ENCODE measurements at regions not wholly inside any gene's neighbourhood (a gene's known extent, or its start where the extent isn't known, plus 50 kb on each side); places are given as distances from the start of the nearest gene placed in this dataset.

GRCh38 chr2:35931626-35932025 lies 424.0 kb upstream of the CRIM1 start:
- DNase-seq (ENCODE audit: low spot score in 2 of 2) = no peak
- Histone ChIP-seq H3K36me3 (no peaks in the 10 kb centered on the region), H3K27ac (no peak overlapping the region), H3K4me3 (no peak overlapping the region), H3K4me1 (no peaks in the 10 kb centered on the region), H3K27me3 (no peaks in the 10 kb centered on the region), H3K9me3 (no peaks in the 10 kb centered on the region)
- 84 to 86% methylated on average over 4 of the region's 4 CpGs for WGBS, 2 donors
- no peak for TF ChIP-seq EP300 (IDR thresholded peaks at IDR 0.05)
- no peak for TF ChIP-seq POLR2A (IDR thresholded peaks at IDR 0.05)
- TF ChIP-seq CTCF (IDR thresholded peaks at IDR 0.05) = no peak

GRCh38 chr2:35931115-35931514 lies 424.5 kb upstream of the CRIM1 start:
- no peaks in the 10 kb centered on the region for H3K27me3 ChIP-seq
- TF ChIP-seq EP300 (IDR thresholded peaks at IDR 0.05) (no peak), CTCF (IDR thresholded peaks at IDR 0.05) (no peak), POLR2A (IDR thresholded peaks at IDR 0.05) (no peak)
- no peaks in the 10 kb centered on the region for H3K4me1 ChIP-seq
- DNase-seq (ENCODE audit: low spot score in 2 of 2) = no peak
- H3K36me3 ChIP-seq = no peaks in the 10 kb centered on the region
- H3K4me3 ChIP-seq = no peak overlapping the region
- 77 to 98% methylated on average over 5 of the region's 5 CpGs for WGBS, 2 donors
- H3K27ac ChIP-seq = no peak overlapping the region
- H3K9me3 ChIP-seq = no peaks in the 10 kb centered on the region

- Histone ChIP-seq H3K9me3 (no peaks in the 10 kb centered on the region), H3K4me3 (no peak overlapping the region), H3K36me3 (no peaks in the 10 kb centered on the region), H3K4me1 (no peaks in the 10 kb centered on the region), H3K27me3 (no peaks in the 10 kb centered on the region), H3K27ac (no peak overlapping the region)
- TF ChIP-seq CTCF (IDR thresholded peaks at IDR 0.05) = no peak
- no peak for TF ChIP-seq EP300 (IDR thresholded peaks at IDR 0.05)
- TF ChIP-seq POLR2A (IDR thresholded peaks at IDR 0.05) = no peak
- no peak for DNase-seq (ENCODE audit: low spot score in 2 of 2)
- WGBS, 2 donors = 93 to 96% methylated on average over 2 of the region's 2 CpGs
These were observed 426.0 kb upstream of the CRIM1 start for GRCh38 chr2:35929551-35929950.

GRCh38 chr2:35920061-35920460 lies 435.5 kb upstream of the CRIM1 start:
- Histone ChIP-seq H3K9me3 (no peaks in the 10 kb centered on the region), H3K4me1 (no peaks in the 10 kb centered on the region), H3K27me3 (no peaks in the 10 kb centered on the region), H3K27ac (no peak overlapping the region), H3K36me3 (no peaks in the 10 kb centered on the region), H3K4me3 (no peak overlapping the region)
- no peak for DNase-seq (ENCODE audit: low spot score in 2 of 2)
- TF ChIP-seq POLR2A (IDR thresholded peaks at IDR 0.05) (no peak), EP300 (IDR thresholded peaks at IDR 0.05) (no peak), CTCF (IDR thresholded peaks at IDR 0.05) (no peak)

GRCh38 chr2:35915261-35915660 lies 440.3 kb upstream of the CRIM1 start:
- Histone ChIP-seq H3K9me3 (no peaks in the 10 kb centered on the region), H3K36me3 (no peaks in the 10 kb centered on the region), H3K4me3 (no peak overlapping the region), H3K27me3 (no peaks in the 10 kb centered on the region), H3K27ac (no peak overlapping the region), H3K4me1 (no peaks in the 10 kb centered on the region)
- TF ChIP-seq CTCF (IDR thresholded peaks at IDR 0.05) = no peak
- no peak for TF ChIP-seq POLR2A (IDR thresholded peaks at IDR 0.05)
- no peak for TF ChIP-seq EP300 (IDR thresholded peaks at IDR 0.05)
- WGBS, 2 donors = 86 to 89% methylated on average over 4 of the region's 4 CpGs
- DNase-seq (ENCODE audit: low spot score in 2 of 2) = no peak

Measured in tibial nerve (tissue), 4 donors.